CD14-positive monocyte (primary cell): ENCODE measurements at regions not wholly inside any gene's neighbourhood (a gene's known extent, or its start where the extent isn't known, plus 50 kb on each side); places are given as distances from the start of the nearest gene placed in this dataset.

Experiments used
- DNase-seq, 3 donors: peaks; one replicate each; pipeline ENCODE4 v3.0.0-alpha.2; 2011 to 2022
- H2AFZ ChIP-seq: 2 replicates; pipeline ENCODE4 v1.6.0; 2012; ENCODE audit warnings: mild to moderate bottlenecking, low read depth, low read length, inconsistent platforms; ENCODE audit not compliant: insufficient read depth, poor library complexity, severe bottlenecking
- H3K27ac ChIP-seq, 2 donors: 1 replicate in 1 of 2; 2 replicates in 1 of 2; pipeline ENCODE4 v1.5.1; 2012 to 2013; ENCODE audit warnings: low read length in 2 of 2, control low read depth in 1 of 2, inconsistent platforms in 1 of 2, low read depth in 1 of 2, mild to moderate bottlenecking in 1 of 2
- H3K27me3 ChIP-seq, 2 donors: one replicate each; pipeline versions ENCODE4 v1.6.0 to v1.6.1; 2011 to 2013; ENCODE audit warnings: low read length in 2 of 2; ENCODE audit not compliant: control insufficient read depth in 2 of 2, insufficient read depth in 2 of 2
- H3K36me3 ChIP-seq, 2 donors: replicated peaks in 1 of 2; 1 replicate in 1 of 2; 2 replicates in 1 of 2; pipeline versions ENCODE4 v1.5.1 to v1.6.1; 2012 to 2013; ENCODE audit warnings: low read length in 2 of 2, control low read depth in 1 of 2, inconsistent platforms in 1 of 2, mild to moderate bottlenecking in 1 of 2; ENCODE audit not compliant: insufficient read depth in 2 of 2, control insufficient read depth in 1 of 2
- H3K4me1 ChIP-seq, 2 donors: 1 replicate in 1 of 2; 2 replicates in 1 of 2; pipeline versions ENCODE4 v1.5.1 to v1.6.1; 2012 to 2013; ENCODE audit warnings: low read length in 2 of 2, control low read depth in 1 of 2, inconsistent platforms in 1 of 2, mild to moderate bottlenecking in 1 of 2, moderate library complexity in 1 of 2; ENCODE audit not compliant: insufficient read depth in 2 of 2, control insufficient read depth in 1 of 2
- H3K4me2 ChIP-seq: replicated peaks from 2 replicates; pipeline ENCODE3; 2012; ENCODE audit warnings: low read length, moderate library complexity, mild to moderate bottlenecking; ENCODE audit not compliant: poor library complexity, severe bottlenecking; ENCODE audit errors: extremely low read depth
- H3K4me3 ChIP-seq, 3 experiments: fragments of 200-600 bp in 1 of 3; sonication (generic) in 1 of 3; replicated peaks in 1 of 3; 1 replicate in 2 of 3; 2 replicates in 1 of 3; pipeline ENCODE4 v1.5.1; 2011 to 2013; ENCODE audit warnings: low read length in 3 of 3, mild to moderate bottlenecking in 3 of 3, control low read depth in 2 of 3, low read depth in 2 of 3, inconsistent platforms in 1 of 3, moderate library complexity in 1 of 3
- H3K79me2 ChIP-seq: 2 replicates; pipeline ENCODE4 v1.6.0; 2012; ENCODE audit warnings: mild to moderate bottlenecking, control low read depth, inconsistent platforms, low read length, moderate library complexity; ENCODE audit not compliant: insufficient read depth
- H3K9ac ChIP-seq: 2 replicates; pipeline ENCODE4 v1.6.0; 2017; ENCODE audit warnings: low read length, mild to moderate bottlenecking; ENCODE audit not compliant: insufficient read depth, poor library complexity, severe bottlenecking
- H3K9me3 ChIP-seq, 2 donors: replicated peaks in 1 of 2; 1 replicate in 1 of 2; 2 replicates in 1 of 2; pipeline versions ENCODE4 v1.5.1 to v1.6.1; 2012 to 2013; ENCODE audit warnings: low read length in 2 of 2, control low read depth in 1 of 2; ENCODE audit not compliant: control insufficient read depth in 1 of 2, insufficient read depth in 1 of 2
- H4K20me1 ChIP-seq: 2 replicates; pipeline ENCODE4 v1.6.0; 2012; ENCODE audit warnings: mild to moderate bottlenecking, low read length, control low read depth, moderate library complexity; ENCODE audit not compliant: insufficient read depth
- H3K27ac Mint-ChIP-seq, 7 donors: one replicate each; pipeline ENCODE4 v1.8.0; 2020; ENCODE audit warnings: mild to moderate bottlenecking in 7 of 7, mixed read lengths in 7 of 7, moderate library complexity in 6 of 7, inconsistent platforms in 2 of 7
- H3K27me3 Mint-ChIP-seq, 3 donors: one replicate each; pipeline ENCODE4 v1.8.0; 2021 to 2022; ENCODE audit warnings: low read depth in 3 of 3, mild to moderate bottlenecking in 3 of 3, mixed read lengths in 3 of 3, moderate library complexity in 3 of 3, inconsistent platforms in 1 of 3
- H3K36me3 Mint-ChIP-seq, 2 donors: one replicate each; pipeline ENCODE4 v1.8.0; 2020; ENCODE audit warnings: mixed read lengths in 2 of 2, inconsistent platforms in 1 of 2, mild to moderate bottlenecking in 1 of 2
- H3K4me1 Mint-ChIP-seq: one replicate; pipeline ENCODE4 v1.8.0; 2020; ENCODE audit warnings: mild to moderate bottlenecking, mixed read lengths
- H3K4me3 Mint-ChIP-seq, 2 donors: one replicate each; pipeline ENCODE4 v1.8.0; 2020; ENCODE audit warnings: mild to moderate bottlenecking in 2 of 2, mixed read lengths in 2 of 2, moderate library complexity in 1 of 2
- H3K9me3 Mint-ChIP-seq, 7 donors: one replicate each; pipeline ENCODE4 v1.8.0; 2020 to 2022; ENCODE audit warnings: mixed read lengths in 7 of 7, mild to moderate bottlenecking in 6 of 7, moderate library complexity in 6 of 7, inconsistent platforms in 2 of 7
- CTCF ChIP-seq: fragments of 200-600 bp; IDR thresholded peaks from one replicate; pipeline ENCODE4 v1.8.0; 2022; ENCODE audit warnings: antibody characterized with exemption, mild to moderate bottlenecking
- WGBS: methylation state at CpG from one replicate; pipeline ENCODE4 v1.1.5; 2013; ENCODE audit warnings: missing lambda C conversion rate; ENCODE audit not compliant: insufficient coverage; 5-methylcytosine and 5-hydroxymethylcytosine counted together
- intact Hi-C, 2 donors: fragments of 100-400 bp; cut with micrococcal nuclease; formaldehyde crosslinking; loops; one replicate each; pipeline versions ENCODE4 v1.15.0 to v1.15.1; 2023

- Mint-ChIP-seq H3K4me1 (no peaks in the 10 kb centered on the region), H3K27ac (no peak overlapping the region), H3K36me3 (no peaks in the 10 kb centered on the region), H3K27me3 (peaks cover 0 to 5% (median 3%) of the 10 kb centered on the region in 3 donors), H3K9me3 (peaks cover 0 to 5% (median 1%) of the 10 kb centered on the region in 7 donors), H3K4me3 (no peak overlapping the region)
- WGBS, result 60% methylated on average over 1 of the region's 3 CpGs
- H3K4me2 ChIP-seq, result no peak overlapping the region
- H3K27ac ChIP-seq, result no peak overlapping the region
- H4K20me1 ChIP-seq, result no peaks in the 10 kb centered on the region
- no peaks in the 10 kb centered on the region for H3K4me1 ChIP-seq
- no peak overlapping the region for H3K4me3 ChIP-seq
- peaks cover 0 to 3% of the 10 kb centered on the region in 2 donors for H3K9me3 ChIP-seq
- no peaks in the 10 kb centered on the region for H3K79me2 ChIP-seq
- DNase-seq, result no peak
- no peaks in the 10 kb centered on the region for H3K27me3 ChIP-seq
- no peak for TF ChIP-seq CTCF
- no peaks in the 10 kb centered on the region for H3K36me3 ChIP-seq
- H2AFZ ChIP-seq, result no peak overlapping the region
- intact Hi-C loops, result no loop called here
- no peak overlapping the region for H3K9ac ChIP-seq
Observed at GRCh38 chr5:15073453-15073852, 201.9 kb upstream of the ANKH start.

DNA sequence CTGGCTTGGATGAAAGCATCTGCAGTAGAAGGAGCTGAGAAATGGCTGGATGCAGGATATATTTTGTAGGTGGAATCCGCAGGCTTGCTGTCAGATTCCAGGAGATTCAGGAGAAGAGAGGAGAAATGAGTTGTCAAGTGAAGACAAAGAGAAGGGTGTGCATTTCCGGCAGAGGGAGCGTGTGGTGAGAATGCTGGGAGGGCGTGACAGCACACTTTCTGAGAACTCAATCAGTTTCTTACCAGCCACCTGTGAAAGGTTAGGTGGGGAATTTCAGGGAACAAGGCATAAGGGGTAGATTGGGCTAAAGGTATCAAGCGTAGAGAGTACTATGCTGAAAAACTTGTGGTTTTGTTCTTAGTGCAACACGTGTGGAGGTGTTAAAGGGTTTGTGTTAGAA lies 199.3 kb upstream of the ANKH start:
- Histone ChIP-seq H4K20me1 (no peaks in the 10 kb centered on the region), H3K9ac (no peak overlapping the region), H3K4me3 (no peak overlapping the region), H3K4me1 (no peaks in the 10 kb centered on the region), H3K4me2 (no peak overlapping the region), H3K79me2 (no peaks in the 10 kb centered on the region), H3K36me3 (no peaks in the 10 kb centered on the region), H3K27me3 (no peaks in the 10 kb centered on the region), H3K27ac (no peak overlapping the region), H2AFZ (no peak overlapping the region), H3K9me3 (peaks cover 0 to 6% of the 10 kb centered on the region in 2 donors)
- H3K9me3 Mint-ChIP-seq, result peaks cover 0 to 7% (median 0%) of the 10 kb centered on the region in 7 donors
- H3K36me3 Mint-ChIP-seq, result no peaks in the 10 kb centered on the region
- H3K4me1 Mint-ChIP-seq, result no peaks in the 10 kb centered on the region
- intact Hi-C loops, result no loop called here
- H3K27ac Mint-ChIP-seq, result no peak overlapping the region
- peaks cover 0 to 5% (median 3%) of the 10 kb centered on the region in 3 donors for H3K27me3 Mint-ChIP-seq
- no peak for DNase-seq
- no peak overlapping the region for H3K4me3 Mint-ChIP-seq
- TF ChIP-seq CTCF, result no peak
- 63% methylated on average over 3 of the region's 6 CpGs for WGBS
